NB4 (cell line): ENCODE measurements at regions not wholly inside any gene's neighbourhood (a gene's known extent, or its start where the extent isn't known, plus 50 kb on each side); places are given as distances from the start of the nearest gene placed in this dataset.

Experiments
- MYC ChIP-seq: IDR thresholded peaks from 2 replicates; pipeline ENCODE4 v1.6.1; 2011; ENCODE audit warnings: low read depth, low read length
- POLR2A ChIP-seq: IDR thresholded peaks from 2 replicates; pipeline ENCODE4 v1.6.1; 2011; ENCODE audit warnings: mild to moderate bottlenecking; ENCODE audit not compliant: insufficient read length; ENCODE audit errors: extremely low read depth
- TF ChIP-seq, protein P1 (sequence below): IDR thresholded peaks from one replicate; pipeline ENCODE4 v1.5.1; 2012; ENCODE audit warnings: low read depth, low read length
- TF ChIP-seq, protein P2 (sequence below): IDR thresholded peaks from 2 replicates; pipeline ENCODE4 v1.6.1; 2011; ENCODE audit warnings: low read depth, low read length

DNA sequence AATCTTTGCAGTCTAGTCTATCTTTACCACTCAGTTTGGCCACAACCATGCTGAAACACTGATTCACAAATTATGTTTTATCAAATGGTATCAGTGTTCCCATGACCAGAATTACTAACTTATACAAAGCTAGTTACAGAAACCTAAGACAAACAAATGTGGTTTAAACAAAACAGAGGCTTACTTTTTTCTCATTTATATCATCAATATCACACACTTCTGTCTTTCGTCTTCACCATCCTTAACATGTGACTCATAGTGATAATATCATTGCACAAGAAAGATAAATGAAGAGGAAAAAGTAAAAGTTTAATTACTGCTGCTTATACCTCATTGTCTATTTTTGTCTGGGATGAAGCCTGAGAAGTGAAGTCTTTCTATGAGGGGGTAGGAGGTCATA lies 406.6 kb downstream of the PCDH10 start:
- TF ChIP-seq, protein P1, sequence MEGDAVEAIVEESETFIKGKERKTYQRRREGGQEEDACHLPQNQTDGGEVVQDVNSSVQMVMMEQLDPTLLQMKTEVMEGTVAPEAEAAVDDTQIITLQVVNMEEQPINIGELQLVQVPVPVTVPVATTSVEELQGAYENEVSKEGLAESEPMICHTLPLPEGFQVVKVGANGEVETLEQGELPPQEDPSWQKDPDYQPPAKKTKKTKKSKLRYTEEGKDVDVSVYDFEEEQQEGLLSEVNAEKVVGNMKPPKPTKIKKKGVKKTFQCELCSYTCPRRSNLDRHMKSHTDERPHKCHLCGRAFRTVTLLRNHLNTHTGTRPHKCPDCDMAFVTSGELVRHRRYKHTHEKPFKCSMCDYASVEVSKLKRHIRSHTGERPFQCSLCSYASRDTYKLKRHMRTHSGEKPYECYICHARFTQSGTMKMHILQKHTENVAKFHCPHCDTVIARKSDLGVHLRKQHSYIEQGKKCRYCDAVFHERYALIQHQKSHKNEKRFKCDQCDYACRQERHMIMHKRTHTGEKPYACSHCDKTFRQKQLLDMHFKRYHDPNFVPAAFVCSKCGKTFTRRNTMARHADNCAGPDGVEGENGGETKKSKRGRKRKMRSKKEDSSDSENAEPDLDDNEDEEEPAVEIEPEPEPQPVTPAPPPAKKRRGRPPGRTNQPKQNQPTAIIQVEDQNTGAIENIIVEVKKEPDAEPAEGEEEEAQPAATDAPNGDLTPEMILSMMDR, result no peak
- TF ChIP-seq POLR2A (no peak), MYC (no peak)
- TF ChIP-seq, protein P2, sequence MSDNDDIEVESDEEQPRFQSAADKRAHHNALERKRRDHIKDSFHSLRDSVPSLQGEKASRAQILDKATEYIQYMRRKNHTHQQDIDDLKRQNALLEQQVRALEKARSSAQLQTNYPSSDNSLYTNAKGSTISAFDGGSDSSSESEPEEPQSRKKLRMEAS, result no peak
